H1 (cell line): ENCODE measurements at regions not wholly inside any gene's neighbourhood (a gene's known extent, or its start where the extent isn't known, plus 50 kb on each side); places are given as distances from the start of the nearest gene placed in this dataset.

Experiments
- CTCF ChIA-PET: fragments of 300-600 bp; sonication (Branson Sonifier 250); formaldehyde crosslinking; loops from one replicate; lab custom pipeline; 2021; ENCODE audit not compliant: partially characterized antibody; lab: Charles Lee
- POLR2A ChIA-PET: fragments of 300-600 bp; sonication (Branson Sonifier 250); formaldehyde crosslinking; loops from one replicate; lab custom pipeline; 2021; ENCODE audit warnings: inconsistent platforms; ENCODE audit not compliant: partially characterized antibody; lab: Charles Lee
- DNase-seq, 2 experiments: peaks; one replicate each; pipeline versions ENCODE4 v3.0.0 to v3.0.0-alpha.2; 2010 to 2022; ENCODE audit warnings: low spot score in 2 of 2, low read depth in 1 of 2, mixed read lengths in 1 of 2
- FAIRE-seq: peaks from 2 replicates; lab custom pipeline; 2011; peaks lifted over from hg19 to GRCh38; lab: Jason Lieb, UNC
- H2AFZ ChIP-seq: 2 replicates; pipeline ENCODE4 v1.8.1; 2012; ENCODE audit warnings: low read length, inconsistent platforms
- H2AK5ac ChIP-seq: 2 replicates; pipeline ENCODE4 v1.6.1; 2013; ENCODE audit warnings: low read depth, low read length
- H2BK120ac ChIP-seq: replicated peaks from 2 replicates; pipeline ENCODE3; 2013; ENCODE audit warnings: low read depth, low read length, inconsistent platforms
- H2BK12ac ChIP-seq: 2 replicates; pipeline ENCODE4 v1.6.1; 2013; ENCODE audit warnings: low read depth, low read length
- H2BK15ac ChIP-seq: 2 replicates; pipeline ENCODE4 v1.6.1; 2013; ENCODE audit warnings: low read length
- H2BK20ac ChIP-seq: 2 replicates; pipeline ENCODE4 v1.6.1; 2013; ENCODE audit warnings: low read length
- H2BK5ac ChIP-seq: 2 replicates; pipeline ENCODE4 v1.6.1; 2013; ENCODE audit warnings: low read depth, low read length
- H3K14ac ChIP-seq: 2 replicates; pipeline ENCODE4 v1.6.1; 2013; ENCODE audit warnings: inconsistent platforms; ENCODE audit not compliant: insufficient read length
- H3K18ac ChIP-seq: 2 replicates; pipeline ENCODE4 v1.6.1; 2013; ENCODE audit warnings: low read length; ENCODE audit errors: extremely low read depth
- H3K23ac ChIP-seq: 2 replicates; pipeline ENCODE4 v1.6.1; 2013; ENCODE audit warnings: inconsistent platforms; ENCODE audit not compliant: insufficient read length
- H3K23me2 ChIP-seq: 2 replicates; pipeline ENCODE4 v1.6.1; 2013; ENCODE audit warnings: low read depth, low read length
- H3K27ac ChIP-seq: 2 replicates; pipeline ENCODE4 v1.6.1; 2011; ENCODE audit warnings: low read depth, low read length, inconsistent platforms
- H3K27me3 ChIP-seq, 4 experiments: replicated peaks in 1 of 4; 1 replicate in 1 of 4; 2 replicates in 3 of 4; pipeline versions ENCODE4 v1.6.1 to v1.8.1; 2011 to 2013; ENCODE audit warnings: low read length in 3 of 4, mild to moderate bottlenecking in 3 of 4, inconsistent platforms in 2 of 4, mixed read lengths in 2 of 4, moderate library complexity in 1 of 4; ENCODE audit not compliant: control insufficient read depth in 3 of 4, insufficient read depth in 3 of 4; ENCODE audit errors: extremely low read depth in 1 of 4
- H3K36me3 ChIP-seq, 4 experiments: 2 replicates each; pipeline versions ENCODE4 v1.6.1 to v1.8.1; 2011 to 2013; ENCODE audit warnings: mild to moderate bottlenecking in 4 of 4, low read length in 3 of 4, moderate library complexity in 2 of 4, control low read depth in 1 of 4, inconsistent platforms in 1 of 4; ENCODE audit not compliant: insufficient read depth in 4 of 4, control insufficient read depth in 2 of 4
- H3K4ac ChIP-seq: replicated peaks from 2 replicates; pipeline ENCODE3; 2013; ENCODE audit warnings: low read length, low read depth, mixed read lengths, inconsistent platforms; ENCODE audit not compliant: insufficient read length
- H3K4me1 ChIP-seq, 4 experiments: replicated peaks in 1 of 4; 1 replicate in 1 of 4; 2 replicates in 3 of 4; pipeline versions ENCODE4 v1.6.1 to v1.8.1; 2011 to 2013; ENCODE audit warnings: low read length in 3 of 4, inconsistent platforms in 2 of 4, mixed read lengths in 1 of 4; ENCODE audit not compliant: insufficient read depth in 4 of 4, control insufficient read depth in 3 of 4
- H3K4me2 ChIP-seq, 2 experiments: 2 replicates each; pipeline versions ENCODE4 v1.6.1 to v1.8.1; 2011 to 2013; ENCODE audit warnings: low read depth in 2 of 2, low read length in 2 of 2, control low read depth in 1 of 2, inconsistent platforms in 1 of 2, mild to moderate bottlenecking in 1 of 2; ENCODE audit not compliant: insufficient read depth in 1 of 2
- H3K4me3 ChIP-seq, 4 experiments: fragments of 200-600, 300-600 bp in 1 of 4; sonication (generic), shearing (Covaris generic), sonication (Bioruptor Twin) in 1 of 4; 2 replicates each; pipeline versions ENCODE4 v1.5.1 to v1.8.1; 2011 to 2016; ENCODE audit warnings: low read length in 4 of 4, low read depth in 3 of 4, control low read depth in 2 of 4, inconsistent platforms in 2 of 4, mild to moderate bottlenecking in 2 of 4, mixed read lengths in 1 of 4, moderate library complexity in 1 of 4; ENCODE audit not compliant: insufficient read depth in 2 of 4; ENCODE audit errors: extremely low read depth in 1 of 4
- H3K56ac ChIP-seq: replicated peaks from 2 replicates; pipeline ENCODE3; 2013; ENCODE audit warnings: low read depth, mild to moderate bottlenecking, mixed read lengths, low read length, inconsistent platforms; ENCODE audit not compliant: insufficient read length
- H3K79me1 ChIP-seq: 2 replicates; pipeline ENCODE4 v1.6.1; 2013; ENCODE audit warnings: low read depth, low read length, control low read depth
- H3K79me2 ChIP-seq, 2 experiments: 2 replicates each; pipeline versions ENCODE4 v1.6.1 to v1.8.1; 2012 to 2013; ENCODE audit warnings: low read length in 2 of 2, mild to moderate bottlenecking in 2 of 2, inconsistent platforms in 1 of 2; ENCODE audit not compliant: insufficient read depth in 2 of 2, control insufficient read depth in 1 of 2
- H3K9ac ChIP-seq, 4 experiments: replicated peaks in 1 of 4; 1 replicate in 1 of 4; 2 replicates in 3 of 4; pipeline versions ENCODE4 v1.6.1 to v1.8.1; 2011 to 2013; ENCODE audit warnings: low read depth in 3 of 4, low read length in 3 of 4, control low read depth in 2 of 4, mild to moderate bottlenecking in 2 of 4, moderate library complexity in 2 of 4, inconsistent platforms in 1 of 4; ENCODE audit errors: extremely low read depth in 1 of 4
- H3K9me3 ChIP-seq, 2 experiments: 2 replicates each; pipeline versions ENCODE4 v1.6.1 to v1.8.1; 2012 to 2013; ENCODE audit warnings: mild to moderate bottlenecking in 2 of 2, moderate library complexity in 2 of 2, control low read depth in 1 of 2, inconsistent platforms in 1 of 2, low read depth in 1 of 2, low read length in 1 of 2, mixed read lengths in 1 of 2; ENCODE audit not compliant: insufficient read depth in 2 of 2
- H4K20me1 ChIP-seq, 2 experiments: replicated peaks in 1 of 2; 2 replicates each; pipeline versions ENCODE3 to v1.8.1; 2011 to 2013; ENCODE audit warnings: inconsistent platforms in 2 of 2, low read length in 2 of 2, mild to moderate bottlenecking in 1 of 2; ENCODE audit not compliant: insufficient read depth in 2 of 2, control insufficient read depth in 1 of 2
- H4K5ac ChIP-seq: 2 replicates; pipeline ENCODE4 v1.6.1; 2013; ENCODE audit warnings: low read length, low read depth, mixed read lengths, inconsistent platforms; ENCODE audit not compliant: insufficient read length
- H4K8ac ChIP-seq: 2 replicates; pipeline ENCODE4 v1.8.0; 2013; ENCODE audit warnings: mild to moderate bottlenecking, moderate library complexity, low read length, inconsistent platforms; ENCODE audit not compliant: insufficient read depth; ENCODE audit errors: extremely low read depth
- H4K91ac ChIP-seq: replicated peaks from 2 replicates; pipeline ENCODE3; 2013; ENCODE audit warnings: low read length, mixed read lengths, inconsistent platforms; ENCODE audit not compliant: insufficient read length
- BACH1 ChIP-seq: IDR thresholded peaks from 2 replicates; pipeline ENCODE4 v1.6.1; 2012; ENCODE audit warnings: low read length, improper control_type of control experiment
- E2F6 ChIP-seq: IDR thresholded peaks from 2 replicates; pipeline ENCODE4 v1.6.1; 2012; ENCODE audit warnings: inconsistent platforms
- JUND ChIP-seq: IDR thresholded peaks from 2 replicates; pipeline ENCODE4 v1.6.1; 2011; ENCODE audit warnings: mild to moderate bottlenecking, improper control_type of control experiment, low read length
- KDM4A ChIP-seq: IDR thresholded peaks from one replicate; pipeline ENCODE4 v1.7.1; 2012; ENCODE audit warnings: low read depth, mild to moderate bottlenecking, moderate library complexity, low read length, inconsistent platforms; ENCODE audit not compliant: severe bottlenecking
- MAFK ChIP-seq: IDR thresholded peaks from 2 replicates; pipeline ENCODE4 v1.6.1; 2012; ENCODE audit warnings: low read depth, mild to moderate bottlenecking, improper control_type of control experiment, low read length
- NANOG ChIP-seq: IDR thresholded peaks from 2 replicates; pipeline ENCODE4 v1.6.1; 2011; ENCODE audit warnings: low read length, low read depth, mild to moderate bottlenecking, inconsistent platforms; ENCODE audit not compliant: insufficient read depth, poor library complexity, severe bottlenecking
- NRF1 ChIP-seq: IDR thresholded peaks from 2 replicates; pipeline ENCODE4 v1.6.1; 2011; ENCODE audit warnings: mild to moderate bottlenecking, low read depth, low read length, improper control_type of control experiment
- POLR2AphosphoS5 ChIP-seq: IDR thresholded peaks from 2 replicates; pipeline ENCODE4 v1.6.1; 2011; ENCODE audit warnings: low read depth, low read length
- POU5F1 ChIP-seq: IDR thresholded peaks from 2 replicates; pipeline ENCODE4 v1.6.1; 2011; ENCODE audit warnings: low read depth, mild to moderate bottlenecking, low read length, moderate library complexity
- RBBP5 ChIP-seq: IDR thresholded peaks from 2 replicates; pipeline ENCODE4 v1.7.1; 2012; ENCODE audit warnings: low read depth, mild to moderate bottlenecking, inconsistent platforms, low read length, moderate library complexity, borderline replicate concordance
- SAP30 ChIP-seq: fragments of 300-600 bp; sonication (generic); IDR thresholded peaks from 2 replicates; pipeline ENCODE4 v1.7.1; 2012; ENCODE audit warnings: low read length, moderate library complexity, mild to moderate bottlenecking, inconsistent platforms; ENCODE audit not compliant: insufficient read depth, insufficient replicate concordance
- SIN3A ChIP-seq, 2 experiments: IDR thresholded peaks in 1 of 2; conservative IDR thresholded peaks in 1 of 2; 2 replicates each; pipeline ENCODE4 v1.6.1; 2011 to 2012; ENCODE audit warnings: low read length in 2 of 2, improper control_type of control experiment in 1 of 2, low read depth in 1 of 2, mild to moderate bottlenecking in 1 of 2
- SP1 ChIP-seq: IDR thresholded peaks from 2 replicates; pipeline ENCODE4 v1.6.1; 2011; ENCODE audit warnings: low read depth, low read length
- SRF ChIP-seq: IDR thresholded peaks from 2 replicates; pipeline ENCODE4 v1.6.1; 2011; ENCODE audit warnings: mild to moderate bottlenecking, low read depth, low read length, moderate library complexity
- TAF1 ChIP-seq: IDR thresholded peaks from 2 replicates; pipeline ENCODE4 v1.6.1; 2011; ENCODE audit warnings: mild to moderate bottlenecking, low read depth, low read length
- WGBS, 2 experiments: shearing (Covaris generic) in 1 of 2; methylation state at CpG; one replicate each; pipeline versions ENCODE4 v1.1.6 to v1.1.7; 2013 to 2015; ENCODE audit warnings: low lambda C conversion rate in 2 of 2, mixed read lengths in 2 of 2, inconsistent platforms in 1 of 2, low coverage in 1 of 2, missing lambda C conversion rate in 1 of 2; ENCODE audit not compliant: insufficient replicate concordance in 2 of 2, insufficient coverage in 1 of 2, insufficient read length in 1 of 2; ENCODE audit errors: extremely low coverage in 1 of 2, missing lambda C conversion rate in 1 of 2; 5-methylcytosine and 5-hydroxymethylcytosine counted together

GRCh38 chr13:70338609-70339008 lies 230.4 kb upstream of the KLHL1 start:
- no peak overlapping the region for H3K9ac ChIP-seq
- H3K4me3 ChIP-seq: no peak overlapping the region
- no peaks in the 10 kb centered on the region for H3K27me3 ChIP-seq
- no peaks in the 10 kb centered on the region for H3K79me1 ChIP-seq
- no peak overlapping the region for H2BK20ac ChIP-seq
- no peak overlapping the region for H4K8ac ChIP-seq
- no peak overlapping the region for H3K4ac ChIP-seq
- H3K14ac ChIP-seq: no peak overlapping the region
- H2BK15ac ChIP-seq: no peak overlapping the region
- H4K5ac ChIP-seq: no peak overlapping the region
- no peak for FAIRE-seq
- no peak overlapping the region for H3K27ac ChIP-seq
- no peak overlapping the region for H2AFZ ChIP-seq
- DNase-seq: no peak
- no peak overlapping the region for H3K18ac ChIP-seq
- H3K56ac ChIP-seq: no peak overlapping the region
- POLR2A ChIA-PET: no interaction called here
- H3K23me2 ChIP-seq: no peaks in the 10 kb centered on the region
- H2BK12ac ChIP-seq: no peak overlapping the region
- no peak overlapping the region for H2AK5ac ChIP-seq
- no peak overlapping the region for H3K23ac ChIP-seq
- no peaks in the 10 kb centered on the region for H3K36me3 ChIP-seq
- H3K4me1 ChIP-seq: no peaks in the 10 kb centered on the region
- CTCF ChIA-PET: interaction anchor here (1.2 to 3.1 kb wide), 3 partner anchors 11 to 85 kb away, joined by 3 to 15 read pairs (median 6); no protein-coding TSS in a partner anchor
- no peak overlapping the region for H3K4me2 ChIP-seq
- 91% methylated on average over 1 of the region's 1 CpG; no CpG with 5 or more reads in 1 of the 2 experiments for WGBS, 2 experiments
- H2BK120ac ChIP-seq: no peak overlapping the region
- no peaks in the 10 kb centered on the region for H4K20me1 ChIP-seq
- H2BK5ac ChIP-seq: no peak overlapping the region
- H3K9me3 ChIP-seq: no peaks in the 10 kb centered on the region
- no peaks in the 10 kb centered on the region for H3K79me2 ChIP-seq
- no peak overlapping the region for H4K91ac ChIP-seq
- TF ChIP-seq POLR2AphosphoS5 (no peak), SRF (no peak), BACH1 (no peak), JUND (no peak), TAF1 (no peak), NANOG (no peak), SIN3A (conservative IDR thresholded peaks at IDR 0.05 in 1 of 2, IDR thresholded peaks at IDR 0.05 in 1 of 2; ENCODE audit: low read depth in 1 of 2, low read length in 2 of 2) (no peak), POU5F1 (no peak), RBBP5 (no peak), MAFK (no peak), KDM4A (no peak), NRF1 (no peak), SAP30 (no peak), E2F6 (no peak), SP1 (no peak)
